ENCODE measurements at regions not wholly inside any gene's neighbourhood (a gene's known extent, or its start where the extent isn't known, plus 50 kb on each side); places are given as distances from the start of the nearest gene placed in this dataset.

- DNase-seq = no peak
These were observed 95.2 kb upstream of the NCK2 start for GRCh38 chr2:105649534-105649933.

DNA sequence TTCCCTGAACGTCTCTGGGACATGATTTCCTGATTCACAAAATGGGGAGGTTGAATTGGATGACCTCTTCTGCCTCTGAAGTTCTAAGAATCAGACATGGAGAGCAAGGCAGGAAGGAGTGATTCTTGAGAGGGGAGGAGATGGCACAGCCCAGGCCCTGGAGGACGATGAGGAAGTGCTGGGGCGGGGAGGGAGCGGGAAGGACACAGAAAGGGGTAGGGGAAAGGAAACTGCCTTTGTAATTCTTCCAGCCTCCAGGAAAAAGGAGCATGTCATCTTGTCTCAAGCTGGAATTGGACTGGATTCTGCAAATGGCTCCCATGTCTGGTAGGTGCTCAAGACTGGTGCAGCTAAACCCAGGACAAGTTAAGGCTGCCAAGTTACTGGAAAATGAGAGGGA lies 97.0 kb upstream of the NCK2 start:
- DNase-seq = no peak

- DNase-seq = no peak
These were observed 98.0 kb upstream of the NCK2 start for GRCh38 chr2:105646774-105647076.

DNA sequence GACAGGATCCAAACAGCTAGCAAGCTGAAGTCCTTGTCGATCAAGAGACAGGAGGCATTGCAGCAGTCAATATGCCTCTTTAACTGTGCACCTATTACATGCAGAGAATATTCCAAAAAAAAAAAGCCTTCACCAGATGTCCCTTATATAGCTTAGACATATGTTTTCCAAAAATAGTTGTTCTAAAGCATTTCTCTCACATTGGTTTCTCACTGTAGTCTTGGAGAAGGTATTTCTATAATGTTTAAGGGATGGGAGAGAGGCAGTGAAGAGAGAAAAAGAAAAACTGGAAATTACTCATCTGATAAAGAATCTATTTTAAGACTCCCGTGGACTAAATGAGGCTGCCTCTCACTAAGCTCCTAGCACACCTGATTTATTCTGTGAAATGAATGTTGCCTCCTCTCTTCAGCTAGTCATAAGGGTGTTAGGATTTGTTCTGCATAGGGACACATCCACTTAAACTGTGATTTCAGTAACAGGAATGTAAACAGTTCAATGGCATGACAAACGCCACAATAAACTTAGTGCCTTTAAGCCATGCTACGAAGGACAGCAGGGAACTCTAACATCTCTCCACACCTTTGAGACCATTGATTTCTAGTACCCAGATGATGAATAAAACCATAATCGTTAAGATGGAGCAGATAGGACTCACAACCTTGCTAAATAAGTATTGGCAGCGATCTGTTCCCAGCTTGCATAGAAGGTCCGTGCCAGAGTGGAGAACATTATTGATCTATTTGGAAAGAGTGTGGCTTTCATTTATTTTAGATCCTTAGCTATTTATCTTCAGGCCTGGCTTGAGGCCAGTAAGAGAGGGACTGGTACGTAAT lies 98.6 kb upstream of the NCK2 start:
- DNase-seq = no peak

DNA sequence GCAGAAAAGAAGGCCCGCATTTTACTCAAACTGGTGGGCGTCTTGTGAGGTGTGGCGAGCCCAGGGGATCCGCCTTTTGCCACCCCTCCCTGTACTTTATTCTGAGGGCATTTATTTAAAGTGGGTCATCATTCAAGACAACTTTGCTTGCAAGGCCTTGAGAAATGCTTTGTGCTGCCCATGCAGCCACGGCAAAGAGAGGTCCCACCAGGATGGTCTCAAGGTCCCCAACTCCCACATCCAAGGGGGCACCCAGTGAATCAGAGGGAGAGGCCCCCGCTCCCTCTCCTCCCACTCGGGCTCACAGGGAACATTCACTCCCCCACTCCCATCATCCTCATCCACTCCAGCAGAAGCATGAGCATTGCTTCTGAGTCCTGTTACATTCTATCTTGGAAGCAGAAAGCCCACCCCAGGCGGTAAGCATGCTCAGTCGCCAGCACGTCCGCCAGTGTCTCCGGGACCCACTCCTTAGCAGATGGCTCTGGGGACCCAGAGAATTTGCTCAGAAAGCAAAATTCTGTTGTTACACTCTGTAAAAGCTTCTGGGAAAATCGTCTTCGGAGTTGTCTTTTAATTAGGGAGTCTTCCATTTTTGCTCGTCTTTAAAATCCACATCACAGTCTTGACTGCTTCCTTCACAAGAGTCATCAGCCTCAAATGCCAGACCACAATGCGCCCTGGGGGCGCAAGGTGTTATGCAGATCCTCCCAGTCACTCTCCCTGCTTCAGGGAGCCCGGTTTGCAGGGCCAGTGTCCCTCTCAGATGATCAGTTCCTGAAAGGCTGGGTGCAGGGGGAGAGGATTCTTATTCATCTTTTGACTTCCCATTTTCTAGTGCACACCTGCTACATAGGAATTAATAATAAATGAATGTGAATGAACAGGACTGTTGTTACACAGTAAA lies 99.4 kb upstream of the NCK2 start:
- DNase-seq = peak in 1 of 2 experiments; percentile 5

- DNase-seq = no peak
These were observed 100.3 kb upstream of the NCK2 start for GRCh38 chr2:105644174-105644980.

GRCh38 chr2:105643405-105644173 lies 101.1 kb upstream of the NCK2 start:
- no peak for DNase-seq

GRCh38 chr2:105641389-105641811 lies 103.3 kb upstream of the NCK2 start:
- DNase-seq = peak; percentile 65 to 67

- DNase-seq = no peak
These were observed 104.5 kb upstream of the NCK2 start for GRCh38 chr2:105640246-105640645.

DNA sequence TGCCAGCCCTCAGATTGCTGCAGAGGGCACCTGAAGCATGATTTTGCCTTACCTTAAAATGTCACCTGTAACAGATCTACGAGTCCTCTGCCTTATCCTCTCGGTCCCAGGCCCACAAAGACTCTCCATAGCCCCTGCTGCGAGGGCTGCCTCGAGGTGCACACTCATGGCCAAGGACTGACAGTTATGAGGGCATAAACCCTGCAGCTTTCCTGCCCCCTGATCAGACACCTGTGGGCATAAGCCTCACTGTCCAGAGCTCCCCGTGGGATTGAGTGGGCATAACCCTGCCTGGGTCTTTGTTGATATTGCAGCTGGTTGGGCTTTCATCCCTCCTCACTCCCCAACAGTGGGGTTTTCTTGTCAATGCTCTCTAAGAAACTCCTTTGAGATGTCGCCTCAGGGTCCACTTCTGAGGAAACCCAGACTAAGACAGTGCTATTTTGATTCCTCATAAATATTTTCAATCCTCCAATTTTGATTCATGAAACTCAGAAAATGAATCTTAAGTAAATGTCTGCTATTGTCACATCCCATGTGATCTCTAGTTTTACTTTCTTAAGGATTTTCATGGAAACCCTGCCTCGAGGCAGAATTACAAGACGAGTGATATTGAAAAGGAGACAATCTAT lies 108.5 kb upstream of the NCK2 start:
- no peak for DNase-seq

DNA sequence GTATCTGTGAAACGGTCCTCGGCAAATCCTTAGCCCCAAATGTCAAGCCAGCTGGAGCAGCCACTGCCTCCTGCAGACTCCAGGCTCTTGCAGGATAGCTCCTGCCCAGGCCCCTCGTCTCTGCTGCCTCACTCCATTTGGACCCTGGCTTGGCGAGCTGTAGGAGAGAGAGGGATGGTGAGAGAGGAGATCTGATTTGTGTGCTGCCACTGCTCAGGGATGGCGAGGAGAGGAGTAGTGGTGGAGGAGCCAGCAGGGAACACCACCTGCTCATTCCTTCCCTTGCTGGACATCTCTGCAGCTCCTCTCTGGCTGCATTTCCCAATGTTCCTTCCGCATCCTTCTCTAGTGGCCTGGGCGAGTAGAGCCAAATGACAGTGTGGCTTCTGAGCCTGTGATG lies 109.1 kb upstream of the NCK2 start:
- no peak for DNase-seq

GRCh38 chr2:105634198-105634597 lies 110.5 kb upstream of the NCK2 start:
- no peak for DNase-seq

DNA sequence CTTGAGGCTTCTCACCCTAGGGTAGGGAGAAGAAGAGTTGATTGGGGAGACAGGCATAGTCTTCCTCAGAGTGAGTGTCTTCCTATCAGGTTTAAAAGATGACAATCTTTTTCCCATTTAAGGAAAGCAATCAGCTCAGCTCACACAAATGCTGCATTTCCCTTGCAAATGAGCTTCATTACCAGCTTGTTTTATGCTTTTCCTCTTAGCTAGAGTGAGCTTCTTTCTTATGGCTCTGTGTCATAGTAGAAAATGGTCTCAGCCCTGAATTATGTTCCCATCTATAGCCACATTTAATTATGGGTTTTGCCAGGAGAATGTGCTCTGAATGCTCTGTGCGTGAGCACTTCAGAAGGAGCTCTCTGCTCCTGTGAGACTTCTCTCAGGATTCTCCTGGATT lies 112.8 kb upstream of the NCK2 start:
- DNase-seq = no peak

- DNase-seq = no peak
These were observed 113.7 kb upstream of the NCK2 start for GRCh38 chr2:105631011-105631410.

DNA sequence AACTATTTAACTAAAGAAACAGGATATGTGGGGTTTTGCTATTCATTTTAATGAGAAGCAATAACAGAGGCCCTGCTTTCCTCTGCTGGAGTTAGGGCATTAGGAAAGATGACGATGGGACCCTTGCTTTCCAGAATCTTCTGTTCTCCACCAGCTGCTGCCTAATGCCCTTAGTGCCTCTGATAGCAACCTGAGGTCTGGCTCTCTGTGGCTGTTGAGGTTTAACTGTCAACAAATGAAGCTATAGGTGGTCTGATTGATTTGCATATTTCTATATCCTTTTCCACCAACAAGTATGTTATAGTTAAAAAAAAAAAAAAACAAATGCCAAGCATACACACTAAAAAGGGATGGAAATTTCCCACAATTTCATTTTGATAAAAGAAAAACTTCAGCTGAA lies 115.1 kb upstream of the NCK2 start:
- no peak for DNase-seq

- no peak for DNase-seq
These were observed 117.2 kb upstream of the NCK2 start for GRCh38 chr2:105627534-105627933.

GRCh38 chr2:105626966-105627340 lies 117.8 kb upstream of the NCK2 start:
- DNase-seq = no peak

GRCh38 chr2:105626212-105626965 lies 118.3 kb upstream of the NCK2 start:
- DNase-seq = no peak

- DNase-seq = no peak
These were observed 119.1 kb upstream of the NCK2 start for GRCh38 chr2:105625632-105626031.

DNA sequence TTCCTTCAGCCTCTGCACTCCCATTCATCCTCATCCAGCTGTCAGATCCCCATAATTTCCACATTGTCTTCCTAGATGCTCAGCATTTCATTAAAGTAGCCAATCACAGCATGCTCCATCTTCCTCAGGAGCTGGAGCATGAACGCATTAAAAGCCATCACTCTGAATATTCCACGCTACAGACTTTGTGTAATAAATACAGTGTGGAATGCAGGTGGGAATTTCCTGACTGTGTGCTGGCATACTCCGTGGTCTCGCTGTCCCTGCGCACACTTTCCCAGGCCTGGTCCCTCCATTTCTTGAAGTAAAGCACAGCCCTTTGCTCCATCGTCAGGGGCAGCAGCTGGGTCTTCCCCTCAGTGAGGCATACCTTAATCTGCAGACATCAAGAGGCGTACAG lies 123.7 kb upstream of the NCK2 start:
- no peak for DNase-seq

DNA sequence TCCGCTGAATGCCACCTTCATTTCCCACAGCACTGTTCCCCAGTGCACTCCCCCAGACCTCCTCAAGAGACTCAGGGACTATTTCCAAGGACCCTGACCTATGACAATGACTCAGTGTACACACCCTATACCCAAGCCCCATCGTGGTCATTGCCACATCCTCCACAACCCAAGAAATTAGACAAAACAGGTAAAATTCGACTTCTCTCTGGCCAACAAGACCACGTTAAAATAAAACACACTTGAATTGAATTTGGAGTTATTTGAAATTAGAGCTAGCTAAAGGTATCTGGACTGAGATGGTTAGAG lies 126.4 kb upstream of the NCK2 start:
- DNase-seq = no peak
